Progenitor cell of endocrine pancreas (in vitro differentiated cells): ENCODE measurements at regions not wholly inside any gene's neighbourhood (a gene's known extent, or its start where the extent isn't known, plus 50 kb on each side); places are given as distances from the start of the nearest gene placed in this dataset.
"Not testable (repeated sequence)": the region's sequence is repeated elsewhere in the genome, so short reads cannot be mapped to it uniquely, and the experiment has no call there.

Experiments
- DNase-seq: peaks from one replicate; pipeline ENCODE4 v3.0.0; 2021; ENCODE audit warnings: low spot score; ENCODE audit not compliant: unreplicated experiment
- H3K27ac Mint-ChIP-seq: 2 replicates; pipeline ENCODE4 v1.8.0; 2021; ENCODE audit warnings: mild to moderate bottlenecking, moderate library complexity, mixed read lengths
- H3K27me3 Mint-ChIP-seq: 2 replicates; pipeline ENCODE4 v1.8.0; 2021; ENCODE audit warnings: mixed read lengths
- H3K36me3 Mint-ChIP-seq: 2 replicates; pipeline ENCODE4 v1.8.0; 2022; ENCODE audit warnings: mixed read lengths; ENCODE audit not compliant: insufficient read depth
- H3K4me1 Mint-ChIP-seq: 2 replicates; pipeline ENCODE4 v1.8.0; 2021; ENCODE audit warnings: low read depth, mixed read lengths
- H3K4me3 Mint-ChIP-seq: 2 replicates; pipeline ENCODE4 v1.8.0; 2021; ENCODE audit warnings: low read depth, mild to moderate bottlenecking, moderate library complexity, mixed read lengths
- H3K9me3 Mint-ChIP-seq: 2 replicates; pipeline ENCODE4 v1.8.0; 2021; ENCODE audit warnings: low read depth, mixed read lengths
- CTCF ChIP-seq: fragments of 200-600 bp; sonication (generic); IDR thresholded peaks from one replicate; pipeline ENCODE4 v1.5.0; 2021; ENCODE audit warnings: antibody characterized with exemption, mild to moderate bottlenecking; ENCODE audit not compliant: unreplicated experiment

DNA sequence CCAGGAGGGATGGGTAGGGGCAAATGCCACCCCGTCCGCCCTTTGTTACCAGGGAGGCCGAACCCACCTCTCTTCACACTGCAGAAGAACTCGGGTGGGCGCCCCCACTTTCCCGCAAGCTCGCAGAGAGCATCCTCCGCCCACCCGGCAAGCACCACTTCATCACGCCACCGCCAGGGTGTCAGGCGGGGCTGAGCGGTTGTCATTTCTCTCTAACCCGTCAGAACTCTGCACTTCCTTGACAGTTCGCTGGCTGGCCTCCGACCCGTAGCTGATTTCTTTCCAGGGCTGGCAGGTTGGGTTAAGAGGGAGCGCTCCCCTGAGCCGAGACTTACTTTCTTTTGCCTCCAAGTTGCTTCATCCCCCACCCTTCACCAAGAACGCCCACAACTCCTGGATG, 130.7 kb downstream of the CRLF3 start:
- H3K27ac Mint-ChIP-seq, result peak overlapping the region; percentile 1
- not testable (repeated sequence) for H3K4me1 Mint-ChIP-seq, H3K36me3 Mint-ChIP-seq, H3K9me3 Mint-ChIP-seq, H3K4me3 Mint-ChIP-seq, DNase-seq
- TF ChIP-seq CTCF, result peak; percentile 49
- peaks cover 18% of the 10 kb centered on the region for H3K27me3 Mint-ChIP-seq

GRCh38 chr17:30689266-30690000, 135.1 kb downstream of the CRLF3 start:
- H3K36me3 Mint-ChIP-seq, DNase-seq, H3K27ac Mint-ChIP-seq, H3K4me1 Mint-ChIP-seq, H3K9me3 Mint-ChIP-seq, H3K4me3 Mint-ChIP-seq: not testable (repeated sequence)
- H3K27me3 Mint-ChIP-seq, result peaks cover 22% of the 10 kb centered on the region

DNA sequence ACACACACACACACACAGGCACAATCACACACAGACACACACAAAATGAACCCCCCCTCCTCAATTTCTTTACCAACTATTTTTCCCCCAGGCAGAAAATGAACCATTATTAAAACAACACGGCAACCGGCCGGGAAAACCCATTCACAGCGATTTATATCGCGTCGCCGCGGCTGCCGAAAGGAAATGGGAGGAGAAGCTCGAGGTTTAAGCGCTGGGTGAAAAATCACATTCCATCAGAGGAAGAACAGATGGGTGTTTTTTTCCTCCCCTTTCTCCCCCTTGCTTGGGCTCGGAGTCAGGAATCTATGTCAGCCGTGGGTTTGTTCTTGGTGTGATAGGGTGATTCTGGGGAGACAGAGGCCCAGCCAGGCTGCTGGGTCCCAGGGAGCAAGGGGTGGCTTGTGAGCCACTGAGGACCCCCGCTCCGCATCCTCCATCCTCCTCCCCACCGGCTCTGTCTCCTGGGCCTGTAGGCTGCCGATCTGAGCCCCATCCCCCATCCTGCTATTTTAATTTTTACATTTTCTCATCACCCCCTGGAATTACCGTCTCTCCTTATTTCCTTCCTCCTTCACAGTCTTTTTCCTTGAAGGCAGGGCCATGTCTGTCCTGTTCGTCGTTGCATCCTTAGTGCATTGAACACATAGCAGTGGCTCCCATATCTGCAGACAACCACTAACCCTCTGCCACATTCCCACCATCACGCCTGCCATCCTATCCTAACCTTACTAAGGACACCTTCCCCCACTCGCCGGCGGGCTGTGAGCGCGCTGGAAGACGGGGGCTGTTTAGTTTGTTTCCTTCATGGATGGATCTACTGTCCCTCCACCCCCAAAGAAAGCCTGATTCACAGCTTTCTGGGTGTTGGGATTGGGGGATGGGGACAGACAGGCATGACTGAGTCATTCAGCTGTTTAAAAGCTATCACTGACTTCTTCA, 137.7 kb downstream of the CRLF3 start:
- H3K9me3 Mint-ChIP-seq, DNase-seq, H3K27ac Mint-ChIP-seq, H3K4me3 Mint-ChIP-seq, H3K4me1 Mint-ChIP-seq, H3K36me3 Mint-ChIP-seq: not testable (repeated sequence)
- H3K27me3 Mint-ChIP-seq, result peaks cover 12% of the 10 kb centered on the region

DNA sequence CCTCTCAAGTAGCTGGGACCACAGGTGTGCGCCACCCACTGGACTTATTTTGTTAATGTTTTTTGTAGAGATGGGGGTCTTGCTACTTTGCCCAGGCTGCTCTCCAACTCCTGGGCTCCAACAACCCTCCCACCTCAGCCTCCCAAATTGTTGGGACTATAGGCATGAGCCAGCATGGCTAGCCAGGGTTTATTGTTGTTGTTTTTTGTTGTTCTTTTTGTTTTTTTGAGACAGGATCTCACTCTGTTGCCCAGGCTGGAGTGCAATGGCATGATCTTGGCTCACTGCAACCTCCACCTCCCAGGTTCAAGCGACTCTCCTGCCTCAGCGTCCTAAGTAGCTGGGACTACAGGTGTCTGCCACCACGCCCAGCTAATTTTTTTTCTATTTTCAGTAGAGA, 142.2 kb downstream of the CRLF3 start:
- H3K4me3 Mint-ChIP-seq, H3K36me3 Mint-ChIP-seq, H3K4me1 Mint-ChIP-seq, H3K9me3 Mint-ChIP-seq, DNase-seq, H3K27ac Mint-ChIP-seq: not testable (repeated sequence)
- peaks cover 15% of the 10 kb centered on the region for H3K27me3 Mint-ChIP-seq

DNA sequence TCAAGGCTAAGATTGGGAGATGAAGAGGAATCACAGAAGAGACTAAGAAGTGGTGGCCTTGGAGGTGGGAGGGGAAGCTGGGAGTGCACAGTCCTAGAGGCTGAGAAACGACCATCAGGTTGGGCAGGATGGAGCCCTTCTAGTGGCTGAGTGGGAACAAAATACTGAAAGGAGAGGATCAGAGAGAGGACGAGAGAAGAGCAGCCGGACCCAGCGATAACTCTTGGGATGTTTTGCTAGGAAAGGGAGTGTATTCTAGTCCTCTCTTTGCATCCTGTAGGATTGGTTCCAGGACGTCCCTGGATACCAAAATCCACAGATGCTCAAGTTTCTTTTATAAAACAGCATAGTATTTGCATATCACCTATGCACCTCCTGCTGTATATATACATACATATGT, 143.8 kb downstream of the CRLF3 start:
- not testable (repeated sequence) for H3K27me3 Mint-ChIP-seq, H3K4me1 Mint-ChIP-seq

DNA sequence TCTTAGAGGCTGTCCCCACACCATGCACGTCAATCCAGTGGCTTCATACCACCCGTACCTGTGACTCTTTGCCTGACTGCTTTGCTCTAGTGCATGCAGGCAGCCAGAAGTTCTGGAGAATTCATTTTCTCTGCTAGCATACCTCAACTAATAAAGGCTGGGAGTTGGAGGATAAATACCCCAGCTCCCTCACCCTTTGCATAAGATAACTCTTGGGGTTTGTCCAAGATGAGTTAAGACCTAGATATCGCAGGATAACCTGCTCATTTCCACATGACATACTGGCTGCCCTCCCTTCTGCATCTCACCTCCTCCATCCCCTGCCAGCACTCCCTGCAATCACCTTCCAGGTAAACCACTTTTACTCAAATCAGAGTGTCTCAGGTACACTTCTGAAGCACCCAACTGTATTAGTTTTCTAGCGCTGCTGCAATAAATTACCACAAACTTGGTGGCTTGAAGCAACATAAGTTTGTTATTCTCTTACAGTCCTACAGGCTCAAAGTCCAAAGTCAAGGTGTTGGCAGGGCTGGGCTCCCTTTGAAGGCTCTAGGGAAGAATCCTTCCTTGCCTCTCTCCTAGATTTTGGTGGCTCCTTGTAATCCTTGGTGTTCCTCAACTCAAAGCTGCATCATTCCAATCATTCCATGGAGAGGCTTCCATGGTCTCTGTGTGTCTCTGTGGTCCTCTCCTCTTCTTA, 146.8 kb downstream of the CRLF3 start:
- Mint-ChIP-seq H3K27me3 (peaks cover 3% of the 10 kb centered on the region), H3K4me1 (no peaks in the 10 kb centered on the region), H3K9me3 (peaks cover 4% of the 10 kb centered on the region), H3K4me3 (no peak overlapping the region), H3K27ac (no peak overlapping the region), H3K36me3 (peaks cover 2% of the 10 kb centered on the region)
- TF ChIP-seq CTCF, result no peak
- DNase-seq, result no peak

More for the DNA sequence above, 143.8 kb downstream of the CRLF3 start:
- not testable (repeated sequence) for H3K4me3 Mint-ChIP-seq, H3K36me3 Mint-ChIP-seq, H3K27ac Mint-ChIP-seq, H3K9me3 Mint-ChIP-seq, DNase-seq

- H3K36me3 Mint-ChIP-seq, DNase-seq, H3K9me3 Mint-ChIP-seq, H3K4me1 Mint-ChIP-seq, H3K4me3 Mint-ChIP-seq, H3K27me3 Mint-ChIP-seq: not testable (repeated sequence)
- peak overlapping the region; percentile 19 for H3K27ac Mint-ChIP-seq
These were observed 148.6 kb downstream of the CRLF3 start for GRCh38 chr17:30675777-30676492.

- not testable (repeated sequence) for H3K4me1 Mint-ChIP-seq
These were observed 155.3 kb downstream of the CRLF3 start for GRCh38 chr17:30669217-30669649.

GRCh38 chr17:30668360-30669181, 155.9 kb downstream of the CRLF3 start:
- not testable (repeated sequence) for H3K9me3 Mint-ChIP-seq, H3K36me3 Mint-ChIP-seq, H3K27me3 Mint-ChIP-seq, H3K4me1 Mint-ChIP-seq, H3K27ac Mint-ChIP-seq, DNase-seq
- H3K4me3 Mint-ChIP-seq, result peak overlapping the region; percentile 58

More at GRCh38 chr17:30669217-30669649, 155.3 kb downstream of the CRLF3 start:
- not testable (repeated sequence) for H3K27me3 Mint-ChIP-seq, H3K4me3 Mint-ChIP-seq, H3K36me3 Mint-ChIP-seq, DNase-seq, H3K9me3 Mint-ChIP-seq, H3K27ac Mint-ChIP-seq
